ENCODE measurements at regions not wholly inside any gene's neighbourhood (a gene's known extent, or its start where the extent isn't known, plus 50 kb on each side); places are given as distances from the start of the nearest gene placed in this dataset.
"Not testable (repeated sequence)": the region's sequence is repeated elsewhere in the genome, so short reads cannot be mapped to it uniquely, and the experiment has no call there.

- TF ChIP-seq GLIS3 (CRISPR knock-in tag; IDR thresholded peaks at IDR 0.05); SNAI2 (CRISPR knock-in tag; IDR thresholded peaks at IDR 0.05); PPARA (CRISPR knock-in tag; IDR thresholded peaks at IDR 0.05; ENCODE audit: borderline replicate concordance); ZFP3 (CRISPR knock-in tag; IDR thresholded peaks at IDR 0.05): not testable (repeated sequence)
Observed at GRCh38 chr14:21817010-21817409, 143.4 kb upstream of the OR4E1 start.
